ENCODE measurements at regions not wholly inside any gene's neighbourhood (a gene's known extent, or its start where the extent isn't known, plus 50 kb on each side); places are given as distances from the start of the nearest gene placed in this dataset.

DNA sequence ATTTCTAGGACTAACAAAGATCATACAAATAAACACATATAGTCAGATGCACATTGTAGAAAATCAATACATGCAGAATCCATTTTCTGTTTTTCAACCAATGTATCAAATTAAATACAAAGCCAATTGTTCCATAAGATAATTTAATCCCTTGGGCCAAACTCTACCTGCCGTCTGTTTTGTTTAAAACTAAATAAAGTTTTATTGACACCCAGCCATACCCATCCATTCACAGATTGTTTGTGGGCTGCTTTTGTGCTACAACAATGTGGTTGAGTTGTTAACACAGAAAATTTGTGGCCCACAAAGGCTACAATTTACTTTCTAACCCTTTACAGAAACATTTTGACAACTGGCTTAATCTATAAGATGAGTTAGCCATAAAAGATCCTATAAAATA lies 484.0 kb upstream of the ID2 start:
- TF ChIP-seq, protein P1, sequence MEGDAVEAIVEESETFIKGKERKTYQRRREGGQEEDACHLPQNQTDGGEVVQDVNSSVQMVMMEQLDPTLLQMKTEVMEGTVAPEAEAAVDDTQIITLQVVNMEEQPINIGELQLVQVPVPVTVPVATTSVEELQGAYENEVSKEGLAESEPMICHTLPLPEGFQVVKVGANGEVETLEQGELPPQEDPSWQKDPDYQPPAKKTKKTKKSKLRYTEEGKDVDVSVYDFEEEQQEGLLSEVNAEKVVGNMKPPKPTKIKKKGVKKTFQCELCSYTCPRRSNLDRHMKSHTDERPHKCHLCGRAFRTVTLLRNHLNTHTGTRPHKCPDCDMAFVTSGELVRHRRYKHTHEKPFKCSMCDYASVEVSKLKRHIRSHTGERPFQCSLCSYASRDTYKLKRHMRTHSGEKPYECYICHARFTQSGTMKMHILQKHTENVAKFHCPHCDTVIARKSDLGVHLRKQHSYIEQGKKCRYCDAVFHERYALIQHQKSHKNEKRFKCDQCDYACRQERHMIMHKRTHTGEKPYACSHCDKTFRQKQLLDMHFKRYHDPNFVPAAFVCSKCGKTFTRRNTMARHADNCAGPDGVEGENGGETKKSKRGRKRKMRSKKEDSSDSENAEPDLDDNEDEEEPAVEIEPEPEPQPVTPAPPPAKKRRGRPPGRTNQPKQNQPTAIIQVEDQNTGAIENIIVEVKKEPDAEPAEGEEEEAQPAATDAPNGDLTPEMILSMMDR (IDR thresholded peaks at IDR 0.05): no peak
- TF ChIP-seq POLR2A (IDR thresholded peaks at IDR 0.05): no peak
